ENCODE measurements at regions not wholly inside any gene's neighbourhood (a gene's known extent, or its start where the extent isn't known, plus 50 kb on each side); places are given as distances from the start of the nearest gene placed in this dataset.
A peak's percentile ranks its signal among the peaks of the same experiment; 100 is the strongest.

- Histone ChIP-seq H3K9me3 (ENCODE audit: severe bottlenecking) (no peaks in the 10 kb centered on the region), H3K4me1 (ENCODE audit: insufficient read depth, poor library complexity, severe bottlenecking) (peaks cover 37% of the 10 kb centered on the region), H3K36me3 (ENCODE audit: low read depth) (no peaks in the 10 kb centered on the region), H3K27me3 (ENCODE audit: insufficient read depth, poor library complexity, severe bottlenecking) (no peaks in the 10 kb centered on the region), H3K4me3 (ENCODE audit: severe bottlenecking) (no peak overlapping the region), H3K27ac (ENCODE audit: poor library complexity, severe bottlenecking) (peak overlapping the region; percentile 91)
- ATAC-seq (ENCODE audit: low read depth) (no peak), DNase-seq (ENCODE audit: low spot score) (no peak)
- TF ChIP-seq, protein P1, sequence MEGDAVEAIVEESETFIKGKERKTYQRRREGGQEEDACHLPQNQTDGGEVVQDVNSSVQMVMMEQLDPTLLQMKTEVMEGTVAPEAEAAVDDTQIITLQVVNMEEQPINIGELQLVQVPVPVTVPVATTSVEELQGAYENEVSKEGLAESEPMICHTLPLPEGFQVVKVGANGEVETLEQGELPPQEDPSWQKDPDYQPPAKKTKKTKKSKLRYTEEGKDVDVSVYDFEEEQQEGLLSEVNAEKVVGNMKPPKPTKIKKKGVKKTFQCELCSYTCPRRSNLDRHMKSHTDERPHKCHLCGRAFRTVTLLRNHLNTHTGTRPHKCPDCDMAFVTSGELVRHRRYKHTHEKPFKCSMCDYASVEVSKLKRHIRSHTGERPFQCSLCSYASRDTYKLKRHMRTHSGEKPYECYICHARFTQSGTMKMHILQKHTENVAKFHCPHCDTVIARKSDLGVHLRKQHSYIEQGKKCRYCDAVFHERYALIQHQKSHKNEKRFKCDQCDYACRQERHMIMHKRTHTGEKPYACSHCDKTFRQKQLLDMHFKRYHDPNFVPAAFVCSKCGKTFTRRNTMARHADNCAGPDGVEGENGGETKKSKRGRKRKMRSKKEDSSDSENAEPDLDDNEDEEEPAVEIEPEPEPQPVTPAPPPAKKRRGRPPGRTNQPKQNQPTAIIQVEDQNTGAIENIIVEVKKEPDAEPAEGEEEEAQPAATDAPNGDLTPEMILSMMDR (IDR thresholded peaks at IDR 0.05; ENCODE audit: poor library complexity, severe bottlenecking): no peak
Observed at GRCh38 chr3:107208796-107209195, 168.4 kb upstream of the CCDC54 start.

DNA sequence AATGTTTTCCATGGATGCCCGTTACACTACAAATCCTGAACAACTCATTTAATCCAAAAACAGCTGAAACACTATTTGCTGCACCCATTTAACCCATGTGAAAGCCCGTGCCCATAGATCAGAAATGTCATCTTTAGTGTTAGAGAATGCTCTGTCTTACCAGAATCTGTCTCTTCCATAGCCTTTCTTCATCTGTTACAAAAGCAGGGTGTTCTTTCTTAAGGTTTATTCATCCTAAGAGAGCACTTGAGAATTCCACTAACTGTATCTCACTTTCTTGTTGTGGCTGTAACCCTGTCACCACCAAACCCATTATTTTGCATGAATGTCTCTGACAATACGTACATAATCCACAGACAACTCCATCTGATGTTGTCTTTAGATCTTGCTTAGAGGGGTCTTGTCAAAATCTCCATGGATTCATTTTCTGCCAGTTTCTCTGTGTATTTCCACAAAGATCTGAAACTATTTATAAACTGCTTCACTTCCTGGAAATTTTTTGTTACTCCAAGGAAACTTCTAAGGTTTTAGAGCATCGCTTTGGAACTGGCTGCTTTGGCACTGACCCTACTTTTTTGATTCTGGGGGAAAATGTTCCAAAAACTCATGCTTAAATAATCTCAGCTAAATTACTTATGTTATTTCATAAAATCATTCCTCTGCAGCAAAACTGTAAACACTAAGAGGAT, 167.8 kb upstream of the CCDC54 start:
- TF ChIP-seq, protein P1 (IDR thresholded peaks at IDR 0.05; ENCODE audit: poor library complexity, severe bottlenecking): no peak
- no peaks in the 10 kb centered on the region for H3K27me3 ChIP-seq (ENCODE audit: insufficient read depth, poor library complexity, severe bottlenecking)

DNA sequence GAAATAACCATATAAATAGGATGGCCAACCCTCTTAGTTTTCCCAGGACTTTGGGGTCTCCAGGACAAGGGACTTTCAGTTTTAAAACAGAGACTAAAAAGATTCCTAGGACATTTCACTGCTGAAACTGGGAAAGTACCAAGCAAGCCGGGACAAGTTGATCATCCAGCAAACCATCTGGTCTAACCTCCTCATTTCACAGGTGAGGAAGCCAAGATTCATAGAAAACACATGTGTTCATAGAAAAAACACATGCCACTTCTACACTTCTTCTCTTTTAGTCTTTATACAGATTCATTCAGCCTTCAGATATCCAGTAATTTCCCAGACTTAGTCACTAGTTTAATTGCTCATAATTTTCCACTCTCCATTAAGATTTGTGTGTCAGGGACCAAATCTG, 165.6 kb upstream of the CCDC54 start:
- ATAC-seq (ENCODE audit: low read depth): peak; percentile 14; the same call in 1 of the 3 replicates
- no peak for DNase-seq (ENCODE audit: low spot score)
- Histone ChIP-seq H3K36me3 (ENCODE audit: low read depth) (no peaks in the 10 kb centered on the region), H3K27ac (ENCODE audit: poor library complexity, severe bottlenecking) (peak overlapping the region; percentile 40), H3K27me3 (ENCODE audit: insufficient read depth, poor library complexity, severe bottlenecking) (no peaks in the 10 kb centered on the region), H3K9me3 (ENCODE audit: severe bottlenecking) (no peaks in the 10 kb centered on the region), H3K4me1 (ENCODE audit: insufficient read depth, poor library complexity, severe bottlenecking) (peaks cover 51% of the 10 kb centered on the region), H3K4me3 (ENCODE audit: severe bottlenecking) (no peak overlapping the region)
- TF ChIP-seq, protein P1 (IDR thresholded peaks at IDR 0.05; ENCODE audit: poor library complexity, severe bottlenecking): no peak

More for the DNA sequence above, 167.8 kb upstream of the CCDC54 start:
- H3K36me3 ChIP-seq (ENCODE audit: low read depth): no peaks in the 10 kb centered on the region
- H3K4me3 ChIP-seq (ENCODE audit: severe bottlenecking): no peak overlapping the region
- peak overlapping the region; percentile 91 for H3K27ac ChIP-seq (ENCODE audit: poor library complexity, severe bottlenecking)
- ATAC-seq (ENCODE audit: low read depth) (no peak), DNase-seq (ENCODE audit: low spot score) (no peak)
- peaks cover 37% of the 10 kb centered on the region for H3K4me1 ChIP-seq (ENCODE audit: insufficient read depth, poor library complexity, severe bottlenecking)
- no peaks in the 10 kb centered on the region for H3K9me3 ChIP-seq (ENCODE audit: severe bottlenecking)

GRCh38 chr3:107212618-107213017, 164.6 kb upstream of the CCDC54 start:
- H3K27ac ChIP-seq (ENCODE audit: poor library complexity, severe bottlenecking): peak overlapping the region; percentile 40
- no peaks in the 10 kb centered on the region for H3K9me3 ChIP-seq (ENCODE audit: severe bottlenecking)
- peaks cover 52% of the 10 kb centered on the region for H3K4me1 ChIP-seq (ENCODE audit: insufficient read depth, poor library complexity, severe bottlenecking)
- H3K27me3 ChIP-seq (ENCODE audit: insufficient read depth, poor library complexity, severe bottlenecking): no peaks in the 10 kb centered on the region
- no peak overlapping the region for H3K4me3 ChIP-seq (ENCODE audit: severe bottlenecking)
- no peaks in the 10 kb centered on the region for H3K36me3 ChIP-seq (ENCODE audit: low read depth)
- TF ChIP-seq, protein P1 (IDR thresholded peaks at IDR 0.05; ENCODE audit: poor library complexity, severe bottlenecking): no peak
- DNase-seq (ENCODE audit: low spot score): no peak
- no peak for ATAC-seq (ENCODE audit: low read depth)

DNA sequence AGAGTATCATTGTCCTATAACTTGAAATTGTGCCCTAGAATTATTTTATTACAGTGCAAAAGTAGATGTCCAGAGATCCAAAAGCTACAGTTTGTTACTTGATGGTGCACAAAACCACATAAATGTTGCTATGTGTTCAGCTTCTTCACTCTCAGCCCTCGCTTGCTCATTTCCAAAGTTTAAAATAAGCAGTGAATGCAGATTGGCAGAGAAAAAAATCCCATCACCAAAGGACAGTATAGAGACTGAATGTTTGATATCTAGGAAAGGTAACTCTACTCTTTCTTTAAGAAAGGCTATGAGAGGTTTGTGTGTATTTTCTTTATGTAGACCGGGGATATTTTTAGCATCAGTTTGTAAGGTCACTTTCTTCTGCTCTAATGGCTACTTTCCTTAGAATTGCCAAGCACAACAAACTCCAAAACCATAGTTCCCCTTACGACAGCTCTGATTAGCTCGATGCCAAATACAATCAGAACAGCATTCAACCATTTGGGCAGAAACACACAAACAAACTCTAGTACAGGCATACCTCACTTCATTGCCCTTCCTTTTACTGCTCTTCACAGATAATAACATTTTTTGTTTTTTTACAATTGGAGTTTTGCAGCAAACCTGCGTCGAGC, 164.1 kb upstream of the CCDC54 start:
- Histone ChIP-seq H3K27ac (ENCODE audit: poor library complexity, severe bottlenecking) (peak overlapping the region; percentile 40), H3K4me3 (ENCODE audit: severe bottlenecking) (no peak overlapping the region), H3K27me3 (ENCODE audit: insufficient read depth, poor library complexity, severe bottlenecking) (no peaks in the 10 kb centered on the region), H3K36me3 (ENCODE audit: low read depth) (no peaks in the 10 kb centered on the region), H3K9me3 (ENCODE audit: severe bottlenecking) (no peaks in the 10 kb centered on the region), H3K4me1 (ENCODE audit: insufficient read depth, poor library complexity, severe bottlenecking) (peaks cover 52% of the 10 kb centered on the region)
- TF ChIP-seq, protein P1 (IDR thresholded peaks at IDR 0.05; ENCODE audit: poor library complexity, severe bottlenecking): no peak
- no peak for DNase-seq (ENCODE audit: low spot score)
- no peak for ATAC-seq (ENCODE audit: low read depth)
